HG03196 (cell line): ENCODE measurements at regions not wholly inside any gene's neighbourhood (a gene's known extent, or its start where the extent isn't known, plus 50 kb on each side); places are given as distances from the start of the nearest gene placed in this dataset.

ENCODE experiments used
- ATAC-seq: cut with Tn5 transposase; IDR thresholded peaks from one replicate; pipeline ENCODE4 v1.9.1; 2021; ENCODE audit not compliant: unreplicated experiment

DNA sequence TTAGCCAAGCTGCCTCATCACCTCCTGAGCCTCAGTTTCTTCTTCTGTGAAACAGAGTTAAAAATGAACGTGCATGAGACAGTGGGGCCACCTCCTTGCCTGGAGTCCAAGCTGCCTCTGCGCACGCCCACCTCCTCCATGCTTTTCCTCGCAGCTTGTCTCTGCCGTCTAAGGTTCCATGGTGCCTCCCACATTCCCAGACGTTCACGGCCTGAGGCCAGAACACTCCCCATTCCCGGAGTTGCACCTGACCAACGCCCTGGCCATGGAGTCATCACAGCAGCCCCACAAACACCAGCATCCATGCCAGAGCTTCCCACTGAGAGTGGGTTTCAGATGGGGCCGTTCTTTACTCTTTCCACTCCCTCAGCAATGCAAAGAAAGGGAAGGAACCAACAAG is 183.0 kb upstream of the FOXF1 start:
- ATAC-seq, result no peak

DNA sequence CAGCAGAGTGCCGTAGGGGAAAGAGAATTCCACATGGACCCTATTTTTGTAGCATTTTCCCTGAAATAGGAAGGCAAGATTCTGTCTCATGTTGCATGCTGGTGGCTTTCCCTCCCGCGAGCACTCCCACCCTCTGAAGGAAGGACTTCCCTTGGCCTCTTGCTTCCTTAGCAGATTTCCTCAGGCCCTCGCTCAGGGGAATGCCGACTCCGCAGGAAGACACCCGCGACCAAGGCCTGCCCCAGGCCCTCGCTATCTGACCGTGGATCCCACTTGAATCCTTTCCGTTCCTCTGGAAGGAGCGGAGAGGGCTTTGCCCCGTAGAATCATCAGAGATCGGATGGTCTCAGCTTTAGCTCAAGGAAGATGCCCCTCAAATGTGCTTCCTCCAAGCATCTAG is 179.4 kb upstream of the FOXF1 start:
- ATAC-seq, result no peak

DNA sequence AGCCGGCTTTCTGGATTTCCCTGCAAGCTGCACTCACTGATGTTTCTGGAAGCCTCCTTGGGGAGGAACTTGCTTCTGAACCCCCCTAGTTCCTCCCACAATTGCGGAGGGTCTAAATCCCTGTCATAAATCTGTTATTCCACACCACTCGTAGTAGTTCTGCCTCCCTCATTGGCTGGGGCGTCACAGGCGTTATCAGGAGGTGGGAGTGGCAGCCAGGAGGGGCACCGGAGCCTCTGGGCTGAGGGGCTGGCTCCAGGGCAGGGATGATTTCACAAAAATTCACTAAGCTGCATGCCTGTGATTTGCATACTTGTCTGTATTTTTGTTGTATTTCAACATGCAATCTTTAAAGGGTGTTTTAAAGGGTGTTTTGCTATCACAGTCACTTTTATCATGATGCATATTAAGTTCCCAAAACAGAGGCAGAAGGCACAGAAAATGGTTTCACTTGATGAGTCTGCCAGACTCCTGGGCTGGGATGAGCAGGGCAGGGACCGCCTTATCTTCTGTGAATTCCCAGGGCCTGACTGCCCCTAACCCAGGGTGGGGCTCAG is 176.2 kb upstream of the FOXF1 start:
- no peak for ATAC-seq

GRCh38 chr16:86335266-86336172 is 174.8 kb upstream of the FOXF1 start:
- no peak for ATAC-seq

DNA sequence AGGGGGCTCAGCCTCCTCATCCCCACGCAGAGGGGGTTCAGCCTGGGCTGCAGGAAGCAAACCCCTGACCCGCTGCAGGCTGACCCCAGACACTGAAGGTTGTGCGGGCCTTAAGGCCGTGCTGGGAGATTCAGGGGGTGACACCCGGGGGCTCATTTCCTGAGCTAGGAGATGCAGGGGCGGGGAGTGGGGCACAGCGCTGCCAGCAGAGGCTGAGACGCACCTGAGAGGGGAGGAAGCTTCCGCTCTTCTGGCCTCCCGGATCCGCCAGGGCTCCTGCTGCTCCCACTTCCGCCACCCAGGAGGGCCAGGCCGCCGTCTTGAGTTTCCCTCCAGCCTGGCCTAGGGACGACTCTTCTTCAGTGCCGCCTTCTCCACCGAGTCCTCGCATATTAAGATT is 173.2 kb upstream of the FOXF1 start:
- no peak for ATAC-seq

DNA sequence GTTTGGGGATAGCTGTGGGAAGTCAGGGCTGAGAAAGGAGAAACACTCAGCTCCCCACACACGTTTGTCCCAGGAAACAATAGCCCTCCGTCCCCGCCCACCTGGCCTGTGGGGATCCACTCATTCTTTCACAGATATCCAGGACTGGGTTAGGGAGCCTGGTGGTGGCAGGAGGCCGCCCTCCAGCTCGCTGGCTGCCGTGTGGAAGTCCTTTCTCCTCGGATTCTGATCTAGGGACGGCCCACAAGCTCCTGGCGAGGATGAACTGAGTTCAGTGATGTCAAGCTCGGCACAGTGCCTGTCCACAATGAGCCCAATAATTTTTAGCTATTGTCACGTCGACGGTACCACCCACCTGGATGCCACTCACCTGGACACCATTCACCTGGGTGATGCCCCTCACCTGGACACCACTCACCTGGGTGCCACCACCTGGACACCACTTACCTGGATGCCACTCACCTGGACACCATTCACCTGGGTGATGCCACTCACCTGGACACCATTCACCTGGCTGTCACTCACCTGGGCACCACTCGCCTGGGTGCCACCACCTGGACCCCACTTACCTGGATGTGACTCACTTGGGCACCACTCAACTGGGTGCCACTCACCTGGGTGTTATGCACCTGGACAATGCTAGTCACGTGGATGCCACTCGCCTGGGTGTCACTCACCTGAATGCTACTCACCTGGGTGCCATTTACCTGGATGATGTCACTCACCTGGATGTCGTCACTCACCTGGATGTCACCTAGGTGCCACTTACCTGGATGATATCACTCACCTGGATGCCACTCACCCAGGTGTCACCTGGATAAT is 172.5 kb upstream of the FOXF1 start:
- ATAC-seq, result no peak

DNA sequence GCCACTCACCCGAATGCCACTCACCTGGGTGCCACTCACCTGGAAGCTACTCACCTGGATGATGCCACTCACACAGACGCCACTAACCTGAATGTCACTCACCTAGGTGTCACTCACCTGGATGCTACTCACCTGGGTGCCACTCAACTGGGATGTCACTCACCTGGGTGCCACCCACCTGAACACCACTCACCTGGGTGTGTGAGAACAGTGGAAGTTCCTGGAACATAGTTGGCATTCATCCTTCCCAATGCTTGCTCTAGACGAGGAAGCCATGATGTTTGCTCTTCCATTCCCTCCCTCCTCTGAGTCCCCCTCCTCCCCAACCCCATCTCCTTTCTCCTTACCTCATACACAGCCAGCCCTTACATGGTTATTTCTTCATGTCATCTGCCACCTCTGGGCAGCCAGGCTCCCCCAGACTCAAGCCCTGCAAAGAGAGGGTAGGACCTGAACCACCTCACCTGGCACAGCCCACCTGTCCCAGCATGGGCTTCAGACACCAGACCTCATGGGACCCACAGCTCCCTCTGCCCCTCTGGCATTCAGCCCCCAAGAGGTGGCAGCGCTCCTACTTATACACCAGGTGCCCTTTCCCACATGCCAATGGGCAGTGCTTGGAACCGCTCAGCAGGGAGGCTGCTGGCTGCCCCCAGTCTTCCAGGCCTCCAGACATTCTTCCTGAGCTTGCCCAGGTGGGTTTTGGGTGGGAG is 171.8 kb upstream of the FOXF1 start:
- ATAC-seq, result no peak

DNA sequence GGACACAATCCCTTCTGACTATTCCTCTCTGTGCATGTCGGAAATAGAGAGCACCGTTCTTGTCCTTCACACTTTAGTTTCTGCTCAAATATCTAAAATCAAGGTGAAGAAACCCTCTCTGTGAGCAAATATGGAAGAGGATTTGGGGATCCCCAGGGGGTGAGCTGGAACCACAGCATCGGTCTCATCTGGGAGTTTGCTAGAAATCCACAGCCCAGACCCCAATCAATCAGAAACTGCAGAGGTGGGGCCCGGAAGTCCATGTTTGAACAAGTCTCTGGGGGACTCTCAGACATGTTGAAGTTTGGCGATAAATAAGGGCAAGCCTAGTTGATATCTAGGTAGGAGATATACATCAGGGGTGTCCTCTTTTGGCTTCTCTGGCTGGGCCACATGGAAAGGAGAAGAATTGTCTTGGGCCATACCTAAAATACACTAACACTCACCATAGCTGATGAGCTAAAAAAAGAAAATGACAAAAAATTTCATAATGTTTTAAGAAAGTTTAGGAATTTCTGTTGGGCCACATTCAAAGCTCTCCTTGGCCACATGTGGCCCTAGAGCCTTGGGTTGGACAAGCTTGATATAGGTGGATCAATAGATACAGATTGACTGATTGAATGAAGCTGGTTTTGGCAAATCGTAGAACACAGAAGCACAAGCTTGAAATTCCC is 168.0 kb upstream of the FOXF1 start:
- no peak for ATAC-seq

DNA sequence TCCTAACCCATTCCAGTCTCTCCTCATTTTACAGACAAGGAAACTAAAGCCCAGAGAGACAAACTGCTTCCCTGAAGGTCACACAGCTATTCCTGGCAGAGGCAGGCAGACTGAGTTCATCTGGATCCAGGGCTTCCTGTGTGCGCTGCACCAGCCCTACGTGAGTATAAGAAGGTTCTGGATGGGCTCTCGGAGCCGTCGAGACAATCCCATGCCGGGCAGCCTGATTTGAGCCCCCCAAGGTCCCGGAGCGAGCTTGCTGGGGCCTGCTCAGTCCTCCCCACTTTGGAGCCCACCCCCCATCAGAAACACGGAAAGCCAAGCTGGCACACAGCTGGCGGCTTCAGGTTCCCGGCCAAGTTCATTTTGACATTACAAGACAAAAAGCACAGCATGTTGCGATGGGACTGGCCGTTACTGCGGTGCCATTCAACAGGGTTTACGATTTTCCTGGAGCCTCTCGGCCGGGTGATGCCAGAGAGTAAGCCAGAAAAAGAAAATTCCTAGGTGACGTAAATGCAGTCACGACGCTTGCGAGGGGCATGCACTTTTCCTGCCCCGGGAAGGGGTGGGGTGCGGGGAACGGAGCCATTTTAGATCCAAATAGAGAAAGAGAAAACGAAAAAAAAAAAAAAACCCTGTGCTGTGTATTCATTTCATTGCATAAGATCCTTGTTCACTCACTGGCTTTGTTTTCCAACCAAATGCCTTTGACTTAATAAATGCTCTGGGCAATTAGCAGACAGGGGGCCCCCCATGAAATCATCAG is 167.1 kb upstream of the FOXF1 start:
- no peak for ATAC-seq

DNA sequence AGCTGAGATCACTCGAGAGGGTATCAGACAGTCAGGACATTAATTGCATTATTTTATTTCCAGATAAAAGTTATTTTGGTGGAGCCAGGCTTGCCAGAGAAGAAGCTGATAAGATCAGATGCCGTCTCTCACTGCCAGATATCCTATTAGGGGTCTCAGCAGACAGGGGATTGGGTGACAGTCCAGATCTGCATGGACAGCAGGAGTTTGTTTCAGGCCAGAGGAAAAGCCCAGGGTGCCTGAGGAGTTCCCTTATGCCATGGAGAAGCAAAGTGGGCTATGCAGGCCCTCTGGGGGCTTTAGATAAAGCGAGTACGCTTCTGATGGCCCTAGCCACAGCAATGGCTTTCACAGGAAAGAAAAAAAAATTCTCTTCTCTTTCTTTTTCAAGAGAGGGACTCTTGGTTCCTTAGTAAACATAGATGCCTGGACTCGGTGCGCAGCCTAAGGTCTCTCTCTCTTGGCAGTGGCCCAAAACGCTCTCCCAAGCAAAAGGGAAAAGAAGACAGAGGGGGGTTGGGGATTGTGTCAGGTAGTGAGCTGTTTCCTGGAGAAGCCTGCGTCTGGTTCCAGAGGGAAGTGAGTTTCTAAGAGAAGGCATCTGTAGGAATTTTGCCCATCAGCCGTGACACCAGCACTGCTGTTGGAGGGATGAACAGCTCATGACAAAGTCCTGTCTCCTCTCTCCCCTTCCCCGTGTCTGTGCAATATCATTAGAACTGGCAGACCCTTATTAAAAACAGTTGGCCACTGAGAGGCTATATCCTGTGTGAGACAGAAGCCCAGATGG is 166.3 kb upstream of the FOXF1 start:
- no peak for ATAC-seq

- no peak for ATAC-seq
Measured at GRCh38 chr16:86344586-86344871, 165.8 kb upstream of the FOXF1 start.

- ATAC-seq, result no peak
Measured at GRCh38 chr16:86344881-86345280, 165.4 kb upstream of the FOXF1 start.

GRCh38 chr16:86345516-86345915 is 164.8 kb upstream of the FOXF1 start:
- ATAC-seq, result no peak

DNA sequence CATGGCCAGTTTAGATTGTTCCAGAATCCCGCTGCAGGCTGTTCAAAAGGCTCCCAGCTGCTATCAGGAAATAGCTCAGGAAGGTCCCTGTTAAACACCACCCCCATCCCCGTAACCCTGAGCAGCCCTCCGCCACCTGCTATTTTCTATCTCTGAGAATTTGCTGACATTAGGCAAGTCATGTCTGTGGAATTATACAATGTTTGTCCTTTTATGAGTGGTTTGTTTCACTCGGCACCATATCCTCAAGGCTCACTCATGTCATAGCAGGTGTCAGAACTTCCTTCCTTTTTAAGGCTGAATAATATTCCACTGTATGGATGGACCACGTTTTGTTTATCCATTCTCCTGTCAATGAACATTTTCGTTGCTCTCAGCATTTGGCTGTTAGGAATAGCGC is 164.3 kb upstream of the FOXF1 start:
- ATAC-seq, result no peak

- no peak for ATAC-seq
Measured at GRCh38 chr16:86347090-86347489, 163.2 kb upstream of the FOXF1 start.

DNA sequence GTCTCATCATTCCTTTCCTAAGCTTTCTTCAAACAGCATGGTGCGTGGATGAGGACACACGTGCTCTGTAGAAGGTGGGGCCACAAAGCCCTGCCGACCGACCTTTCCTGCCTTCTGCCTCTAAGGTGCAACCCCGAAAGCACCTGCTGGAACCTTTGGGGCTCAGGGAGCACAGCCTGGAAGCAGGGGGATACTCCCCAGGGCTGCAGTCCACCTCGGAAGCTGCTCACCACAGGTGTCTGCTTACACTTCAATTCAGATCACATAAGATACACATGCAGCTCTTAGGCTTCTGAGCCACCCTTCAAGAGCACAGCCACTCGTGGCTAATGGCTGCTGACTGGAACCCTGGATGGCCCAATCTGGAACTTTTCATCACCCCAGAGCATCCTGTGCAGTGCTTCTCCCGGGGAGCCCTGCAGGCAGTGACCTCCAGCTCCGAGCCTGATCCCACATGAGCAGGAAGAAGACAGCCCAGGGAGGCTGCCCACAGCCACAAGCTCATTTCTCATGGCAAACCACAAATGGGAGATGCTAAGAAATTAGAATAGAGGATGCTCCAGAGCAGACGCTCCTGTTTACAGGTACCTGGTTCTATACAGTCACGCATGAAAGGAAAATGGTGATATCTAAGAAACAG is 162.3 kb upstream of the FOXF1 start:
- ATAC-seq, result no peak

DNA sequence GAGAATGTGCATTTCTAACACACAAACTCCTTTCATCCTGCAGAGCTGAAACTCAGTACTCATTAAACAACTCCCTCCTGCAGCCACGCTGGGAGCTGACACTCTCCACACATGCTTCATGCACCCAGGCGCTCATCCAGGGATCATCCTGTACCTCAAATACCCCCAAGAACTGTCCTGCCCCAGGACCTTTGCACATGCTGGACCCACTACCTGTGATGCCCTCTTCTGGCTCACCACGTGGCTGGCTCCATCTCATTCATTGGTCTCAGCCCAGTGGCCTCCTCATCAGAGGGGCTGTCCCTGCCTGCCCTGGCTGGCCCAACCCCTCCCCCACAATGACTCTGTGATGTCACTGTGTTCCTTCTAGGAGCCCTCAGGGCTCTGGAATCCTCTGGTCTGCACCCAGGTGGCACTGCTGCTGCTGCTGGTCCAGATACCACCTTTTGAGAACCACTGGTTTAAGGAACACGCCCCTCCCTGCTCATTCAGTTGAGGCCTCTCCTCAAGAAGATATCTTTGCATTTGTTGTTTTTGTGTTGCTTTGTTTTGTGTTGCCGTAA is 160.9 kb upstream of the FOXF1 start:
- no peak for ATAC-seq

DNA sequence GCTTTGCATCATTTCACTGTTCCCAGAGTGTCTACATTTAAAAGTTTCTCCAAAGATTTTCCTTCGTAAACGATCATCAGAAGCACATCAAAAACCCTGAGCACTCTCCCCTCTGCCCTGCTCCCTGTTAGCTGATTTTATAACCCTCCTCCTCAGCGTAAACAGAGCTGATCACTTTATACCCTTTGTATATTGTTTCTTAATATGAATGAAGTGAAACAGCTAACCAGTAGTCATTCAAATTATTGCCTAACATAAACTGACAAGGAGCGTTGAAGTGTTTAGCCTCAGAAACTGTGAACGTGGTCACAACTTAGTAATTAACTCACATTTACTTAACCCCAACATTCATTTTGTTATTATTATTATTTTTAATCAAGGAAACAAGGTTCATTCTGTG is 160.0 kb upstream of the FOXF1 start:
- ATAC-seq, result no peak
